Stimulated activated CD8-positive, alpha-beta memory T cell treated with anti-CD3 and anti-CD28 coated beads, Interleukin-15, amount 100 ng/mL, for 4 hours (primary cell): ENCODE measurements at regions not wholly inside any gene's neighbourhood (a gene's known extent, or its start where the extent isn't known, plus 50 kb on each side); places are given as distances from the start of the nearest gene placed in this dataset.

Experiments
- DNase-seq, 2 donors: peaks; one replicate each; pipeline ENCODE4 v3.0.0-alpha.2; 2020; ENCODE audit warnings: low read depth in 2 of 2

DNA sequence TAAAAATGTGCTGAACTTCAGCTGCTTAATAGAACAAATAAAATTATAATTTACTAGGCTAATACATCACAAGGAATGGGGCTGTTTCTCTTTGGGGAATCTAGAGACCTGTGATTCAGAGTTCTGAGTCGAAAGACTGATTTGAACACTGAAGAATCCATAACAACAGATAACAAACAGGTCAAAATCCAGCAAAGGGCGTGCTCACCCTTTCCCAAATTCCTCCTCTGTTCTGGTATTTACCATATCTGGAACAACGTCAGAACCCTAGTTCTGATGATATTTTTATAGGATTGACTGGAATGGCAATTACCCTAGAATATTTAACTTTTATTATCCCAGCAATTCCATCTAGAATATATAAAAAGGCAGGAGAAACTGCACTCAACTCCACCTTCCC is 66.0 kb upstream of the ITGA6 start:
- DNase-seq = no peak

DNA sequence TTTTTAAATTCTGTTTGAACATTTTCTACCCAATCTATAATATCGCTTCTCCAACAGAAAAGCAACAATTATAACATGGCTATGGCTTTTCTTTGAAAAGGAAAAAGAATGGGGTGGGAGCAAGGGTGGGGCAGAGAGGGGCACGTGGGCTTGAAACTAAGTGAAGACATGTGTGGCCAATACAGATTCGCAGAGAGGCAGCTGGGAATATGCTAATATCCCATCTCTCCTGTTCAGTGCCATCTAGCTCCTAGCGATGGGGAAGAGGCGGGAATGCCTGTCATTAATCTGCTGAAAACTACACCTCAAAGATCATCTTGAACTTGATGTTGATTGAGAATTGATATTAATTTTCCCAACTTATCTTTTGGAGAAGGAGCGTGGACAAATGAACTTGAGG is 65.5 kb upstream of the ITGA6 start:
- DNase-seq = no peak

DNA sequence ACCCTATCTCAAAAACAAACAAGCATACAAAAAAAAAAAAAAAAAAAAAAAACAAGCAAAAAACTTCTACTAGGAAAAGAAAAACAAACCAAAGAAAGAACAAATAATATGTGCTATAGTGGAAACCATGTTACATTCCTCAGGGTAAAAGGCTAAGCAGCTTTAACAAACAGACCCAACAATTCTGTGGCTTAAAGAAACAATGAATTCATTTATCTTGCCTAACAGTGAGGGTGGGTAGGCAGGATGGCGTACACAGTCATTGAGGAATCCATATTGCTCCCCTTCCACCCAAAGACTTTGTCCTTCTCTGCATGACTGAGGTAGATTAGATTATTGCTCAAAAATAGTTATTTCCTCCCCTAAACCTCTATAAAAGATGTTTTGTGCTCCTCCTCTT is 63.1 kb upstream of the ITGA6 start:
- no peak for DNase-seq

DNA sequence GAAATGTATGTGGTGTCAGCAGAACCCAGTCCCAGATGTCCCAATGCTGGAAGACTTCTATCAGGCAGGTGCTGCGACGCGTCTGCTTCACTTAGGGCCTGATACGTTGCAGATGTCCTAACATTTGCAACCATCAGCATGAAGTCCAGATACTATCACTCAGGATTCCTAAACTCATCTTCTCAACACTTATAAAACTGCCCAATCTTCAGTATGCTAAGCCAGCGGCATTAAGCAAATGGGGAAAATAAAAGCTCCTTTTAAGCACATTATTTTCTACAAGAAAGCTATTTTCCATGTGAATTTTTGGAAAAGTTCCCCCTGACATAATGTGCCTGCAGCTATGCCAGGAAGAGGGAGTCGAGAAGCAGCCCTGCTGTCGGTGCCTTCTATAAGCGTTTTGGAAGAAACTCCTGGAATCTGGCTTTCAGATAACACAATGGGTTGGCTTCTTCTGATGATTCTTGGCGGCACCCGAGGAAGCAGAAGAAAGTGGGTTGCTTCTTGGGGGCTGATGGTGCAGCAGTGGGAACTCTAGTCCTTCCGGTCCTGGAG is 60.7 kb upstream of the ITGA6 start:
- no peak for DNase-seq

DNA sequence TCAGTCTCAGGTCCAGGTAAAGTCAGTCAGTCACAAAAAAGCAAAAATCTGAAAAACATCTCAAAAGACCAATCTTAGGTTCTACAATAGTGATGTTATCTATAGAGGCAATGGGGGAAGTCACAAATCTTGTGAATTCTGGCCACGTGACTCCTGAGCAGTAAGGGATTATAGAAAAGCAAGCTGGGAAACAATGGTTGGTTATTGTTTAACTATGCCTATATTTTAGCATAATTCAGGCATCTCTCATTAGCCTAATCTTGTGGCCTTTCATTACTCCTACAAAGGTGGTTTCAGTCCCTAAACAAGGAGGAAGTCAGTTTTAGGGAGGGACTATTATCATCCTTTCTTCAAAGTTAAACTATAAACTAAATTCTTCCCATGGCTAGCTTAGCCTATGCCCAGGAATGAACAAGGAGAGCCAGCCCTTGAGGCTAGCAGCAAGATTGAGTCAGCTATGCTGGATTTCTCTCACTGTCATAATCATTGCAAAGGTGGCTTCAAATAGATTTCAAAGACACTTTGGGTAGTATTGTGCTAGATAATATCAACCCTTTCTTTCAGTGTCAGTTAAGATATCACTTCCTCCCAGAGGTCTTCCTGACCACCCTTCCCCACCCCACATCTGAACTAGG is 56.4 kb upstream of the ITGA6 start:
- no peak for DNase-seq

DNA sequence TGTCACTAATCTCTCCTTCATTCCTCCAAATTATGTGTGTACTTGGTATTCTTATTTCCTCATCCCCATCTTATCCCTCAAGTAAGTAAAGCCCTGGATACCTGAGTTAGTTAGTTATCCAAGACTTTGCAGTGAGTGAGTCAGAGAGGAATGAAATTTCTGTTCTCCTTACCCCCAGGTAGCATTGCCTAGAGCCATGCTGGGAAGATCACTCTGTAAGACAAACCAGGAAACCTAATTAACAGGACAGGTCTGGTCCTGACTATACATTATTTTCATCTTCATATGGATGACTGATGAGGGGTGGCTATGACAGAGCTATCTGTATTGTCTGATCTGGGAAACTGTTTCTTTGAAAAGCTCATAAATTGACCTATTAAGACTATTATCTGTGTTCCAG is 55.0 kb upstream of the ITGA6 start:
- no peak for DNase-seq

DNA sequence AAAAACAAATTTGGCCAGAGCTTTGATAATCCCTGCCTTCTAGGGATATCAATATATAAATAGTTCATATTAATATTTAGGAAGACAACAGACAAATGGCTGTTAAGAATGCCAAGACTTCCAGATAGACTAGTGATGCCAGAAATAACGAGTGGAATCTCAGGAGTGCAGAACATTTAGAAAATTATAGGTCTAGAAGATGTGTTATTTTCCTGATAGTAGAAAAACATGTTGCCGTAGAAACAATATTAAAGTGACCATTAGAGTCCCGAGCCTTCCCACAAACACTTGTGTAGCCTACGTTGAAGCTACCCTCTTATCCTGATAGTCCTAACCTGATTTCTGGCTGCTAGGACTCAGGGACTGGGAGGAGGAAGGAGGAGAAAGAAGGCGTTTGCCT is 54.3 kb upstream of the ITGA6 start:
- DNase-seq = no peak

DNA sequence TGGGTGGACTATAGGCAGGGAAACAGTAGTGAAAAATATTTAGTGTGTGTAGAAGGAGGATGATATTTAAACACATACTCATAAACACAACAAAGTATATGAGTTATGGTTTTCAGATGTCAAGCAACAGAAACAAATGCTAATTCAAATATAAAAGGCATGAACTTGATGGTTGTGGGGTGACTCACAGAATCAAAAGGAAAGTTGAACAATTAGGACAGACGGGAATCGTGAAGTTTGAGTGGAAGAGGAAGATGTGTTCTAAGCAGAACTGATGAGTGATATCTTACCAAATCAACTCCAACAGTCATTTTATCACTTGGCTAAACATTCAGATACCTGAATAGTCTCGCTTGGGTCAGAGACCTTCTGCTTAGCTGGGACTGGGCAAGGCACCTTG is 53.6 kb upstream of the ITGA6 start:
- DNase-seq = no peak

DNA sequence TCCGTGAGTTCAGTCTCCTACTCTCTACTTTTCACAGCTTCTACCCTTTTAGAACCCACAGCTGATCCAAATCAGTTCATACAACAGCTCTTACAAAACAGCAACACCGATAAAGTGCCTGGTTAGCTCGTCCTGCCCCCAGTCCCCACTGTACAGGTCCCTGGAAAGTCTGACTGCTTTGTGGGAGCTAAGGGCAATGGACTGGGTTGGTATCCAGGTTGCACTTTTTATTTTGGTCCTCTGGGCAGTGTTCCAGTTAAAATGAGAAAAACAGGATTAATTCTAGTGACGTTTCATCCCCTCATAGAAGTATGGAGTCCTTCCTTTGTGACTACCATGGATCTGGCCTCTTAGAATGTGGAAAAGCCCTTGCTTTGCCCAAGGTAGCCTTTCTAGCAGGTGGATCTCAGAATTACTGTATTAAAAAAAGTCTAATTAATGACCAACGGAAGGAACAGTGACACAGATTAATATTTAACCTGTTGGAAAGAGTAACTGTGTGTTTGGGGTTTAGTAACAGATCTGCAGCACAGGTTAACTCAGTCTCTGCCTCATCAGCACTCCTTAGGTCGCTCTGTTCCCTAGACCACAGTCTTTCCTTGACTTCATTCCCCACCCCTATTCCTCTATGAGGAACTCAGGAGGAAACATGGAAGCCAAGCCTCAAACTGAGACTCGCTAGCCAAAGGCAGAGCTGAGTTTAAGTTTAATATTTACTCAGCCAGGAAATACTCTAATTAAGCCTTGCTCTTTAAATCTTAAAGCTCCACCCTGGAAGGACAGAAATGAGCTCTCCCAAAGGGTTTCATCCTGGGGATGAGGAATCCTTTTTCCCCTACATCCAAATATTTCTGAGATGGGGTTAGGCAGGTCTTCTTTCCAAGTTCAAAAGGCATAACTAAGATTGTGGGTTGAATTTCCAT is 52.8 kb upstream of the ITGA6 start:
- no peak for DNase-seq

DNA sequence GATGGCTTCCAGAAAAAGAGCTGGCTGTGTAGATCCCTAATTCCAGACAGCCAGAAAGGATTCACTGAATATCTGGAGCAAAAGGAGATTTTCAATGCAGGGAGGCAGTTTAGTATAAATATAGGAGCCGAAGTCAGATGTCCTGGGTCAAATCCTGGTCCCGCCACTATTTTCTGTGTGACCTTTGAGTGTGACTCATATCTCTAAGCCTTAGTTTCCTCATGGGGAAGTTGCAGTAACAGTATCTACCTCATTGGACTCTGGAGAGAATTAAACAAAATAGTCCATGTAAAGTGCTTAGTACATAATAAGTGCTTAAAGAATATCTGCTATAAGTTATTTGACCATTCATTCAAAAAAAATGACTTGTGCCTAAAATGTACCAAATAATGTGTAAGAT is 52.1 kb upstream of the ITGA6 start:
- no peak for DNase-seq

DNA sequence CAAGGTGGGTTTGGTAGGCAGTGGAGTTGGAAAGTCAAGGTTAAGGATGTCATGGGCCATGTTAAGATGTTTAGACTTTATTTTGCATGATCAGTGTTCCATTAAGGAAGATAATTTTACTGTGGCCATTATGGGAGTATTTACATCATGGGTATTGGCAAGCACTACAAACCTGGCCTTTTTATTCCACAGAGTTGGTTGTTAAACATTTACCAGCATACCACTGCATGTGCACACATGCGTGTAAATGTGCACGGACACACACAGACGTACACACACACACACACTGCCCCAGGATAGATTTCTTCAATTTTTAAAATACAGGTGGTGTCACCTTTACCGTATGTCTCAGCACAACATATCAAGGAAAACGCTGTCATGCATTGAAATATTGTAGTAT is 51.4 kb upstream of the ITGA6 start:
- DNase-seq = no peak

DNA sequence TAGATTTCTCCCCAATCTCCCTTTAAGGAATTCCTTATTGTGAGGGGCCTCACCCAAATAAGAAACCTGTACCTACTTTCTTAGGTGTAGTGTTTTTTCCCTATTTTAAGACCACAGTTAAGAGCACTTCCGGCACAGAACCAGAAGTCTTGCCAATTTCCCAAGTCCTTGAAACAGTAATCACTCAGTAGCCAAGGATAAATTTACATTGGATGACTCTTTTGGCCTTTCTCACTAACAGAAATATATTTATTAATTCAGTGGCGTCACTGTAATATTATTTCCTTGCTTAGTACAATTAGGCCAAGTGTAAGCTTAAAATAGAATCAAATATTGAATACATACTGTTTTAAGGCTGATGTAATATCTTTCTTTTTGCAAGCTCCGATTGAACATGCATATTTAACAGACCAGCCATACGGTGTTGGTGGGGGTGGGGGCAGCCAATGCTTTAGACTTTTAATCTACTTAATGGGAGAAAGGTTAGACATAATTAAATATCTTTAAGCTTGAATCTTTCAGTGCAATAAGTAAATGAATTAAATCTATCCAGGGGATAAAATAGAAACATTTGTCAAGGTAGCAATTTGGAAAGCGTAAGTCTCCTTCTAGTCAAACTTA is 50.8 kb upstream of the ITGA6 start:
- no peak for DNase-seq

DNA sequence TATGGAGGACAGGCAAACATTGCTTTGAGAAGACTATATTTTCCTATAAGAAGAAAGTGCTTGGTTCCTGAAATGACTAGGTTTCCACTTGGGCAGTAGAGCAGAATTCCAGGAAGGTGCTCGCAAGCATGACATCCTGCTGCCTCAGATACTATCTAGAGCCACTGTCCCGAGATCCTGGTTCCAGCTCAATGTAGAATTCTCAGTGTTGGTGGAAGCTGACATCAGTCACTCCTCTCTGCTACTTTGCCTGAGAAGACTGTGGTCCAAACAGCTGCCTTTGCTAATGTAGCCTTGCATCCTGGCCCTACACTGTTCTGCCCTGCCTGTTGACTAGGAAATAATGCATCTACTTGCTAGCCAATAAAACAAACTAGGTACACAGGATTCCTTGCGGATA is 50.0 kb upstream of the ITGA6 start:
- no peak for DNase-seq
